ENCODE measurements at regions not wholly inside any gene's neighbourhood (a gene's known extent, or its start where the extent isn't known, plus 50 kb on each side); places are given as distances from the start of the nearest gene placed in this dataset.

DNA sequence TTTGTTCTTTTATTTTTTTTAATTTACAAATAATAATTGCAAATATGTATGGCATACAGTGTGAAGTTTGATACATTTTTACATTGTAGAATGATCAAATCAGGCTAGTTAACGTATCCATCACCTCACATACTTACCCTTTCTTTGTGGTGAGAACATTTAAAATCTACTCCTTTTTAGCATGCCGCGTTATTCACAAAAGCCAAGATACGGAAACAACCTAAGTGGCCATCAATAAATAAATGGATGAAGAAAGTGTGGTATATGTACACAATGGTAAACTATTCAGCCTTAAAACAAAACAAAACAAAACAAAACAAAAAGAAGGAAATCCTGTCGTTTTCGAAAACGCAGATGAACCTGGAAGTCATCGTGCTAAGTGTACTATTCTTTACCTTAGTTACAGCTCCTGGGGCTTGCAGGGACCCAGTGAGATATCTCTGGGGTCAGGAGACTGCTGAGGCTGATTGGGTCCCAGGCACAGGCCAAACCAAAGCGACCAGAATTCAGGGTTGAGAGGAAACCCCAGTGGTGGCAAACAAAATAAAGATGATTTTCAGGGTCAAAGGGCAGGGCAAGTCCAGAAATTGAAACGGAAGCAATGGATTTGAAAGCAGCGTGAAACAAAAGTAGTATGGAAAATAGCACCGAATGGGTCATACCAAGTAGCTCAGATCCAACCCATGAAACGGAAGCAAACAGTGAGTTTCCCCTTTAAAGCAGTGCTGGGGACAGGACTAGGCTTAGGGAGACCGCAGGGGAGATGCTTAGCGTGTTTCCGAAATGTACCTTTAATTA lies 188.2 kb downstream of the PLPP3 start:
- DNase-seq (ENCODE audit: low spot score): no peak

DNA sequence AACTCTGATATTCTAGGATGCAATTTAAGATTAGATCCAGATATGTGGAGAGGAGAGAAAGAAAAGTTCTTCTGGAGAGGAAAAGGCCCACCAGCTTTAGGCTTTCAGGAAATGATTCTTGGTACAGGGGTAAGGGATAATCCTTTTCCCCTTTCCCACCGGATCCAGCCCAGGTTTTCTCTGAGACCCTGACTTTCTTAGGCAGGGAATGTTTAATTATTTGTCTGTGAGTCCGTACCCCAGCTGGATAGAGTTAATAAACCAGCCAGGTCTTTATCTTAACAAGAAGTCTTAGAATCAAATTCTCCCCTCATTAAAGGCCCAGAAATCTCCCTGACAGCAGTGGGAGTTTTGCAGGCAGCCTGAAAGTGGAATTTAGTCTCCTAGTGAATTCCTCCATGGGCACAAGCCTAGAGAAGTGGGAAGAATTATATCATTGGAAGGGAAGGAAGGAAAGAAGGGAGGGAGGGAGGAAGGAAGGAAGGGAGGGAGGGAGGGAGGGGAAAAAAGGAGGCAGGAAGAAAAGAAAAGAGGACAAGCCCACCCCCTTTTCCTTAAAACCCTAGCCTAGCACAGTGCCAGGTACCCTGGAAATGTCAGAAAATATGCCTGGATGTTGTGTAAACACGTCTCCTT lies 189.0 kb downstream of the PLPP3 start:
- DNase-seq (ENCODE audit: low spot score): no peak

DNA sequence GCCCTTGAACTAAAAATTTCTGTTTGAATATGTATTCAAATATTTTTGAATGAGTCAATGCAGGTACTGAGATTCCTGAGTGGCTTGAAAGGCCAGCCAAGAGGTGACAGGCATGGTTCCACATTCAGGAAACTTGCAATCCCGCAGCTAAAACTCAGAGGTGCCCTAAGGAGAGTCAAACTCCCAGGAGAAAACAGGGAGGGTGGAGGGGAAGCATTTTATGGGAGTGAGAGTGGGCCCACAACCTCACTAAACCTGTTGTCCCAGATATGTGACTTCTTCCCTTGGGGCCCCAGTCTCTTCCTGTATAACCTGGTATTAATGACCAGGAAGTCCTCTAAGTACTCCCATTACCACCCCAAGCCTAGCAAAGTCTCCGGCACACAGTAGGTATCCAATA lies 189.6 kb downstream of the PLPP3 start:
- DNase-seq (ENCODE audit: low spot score): no peak

DNA sequence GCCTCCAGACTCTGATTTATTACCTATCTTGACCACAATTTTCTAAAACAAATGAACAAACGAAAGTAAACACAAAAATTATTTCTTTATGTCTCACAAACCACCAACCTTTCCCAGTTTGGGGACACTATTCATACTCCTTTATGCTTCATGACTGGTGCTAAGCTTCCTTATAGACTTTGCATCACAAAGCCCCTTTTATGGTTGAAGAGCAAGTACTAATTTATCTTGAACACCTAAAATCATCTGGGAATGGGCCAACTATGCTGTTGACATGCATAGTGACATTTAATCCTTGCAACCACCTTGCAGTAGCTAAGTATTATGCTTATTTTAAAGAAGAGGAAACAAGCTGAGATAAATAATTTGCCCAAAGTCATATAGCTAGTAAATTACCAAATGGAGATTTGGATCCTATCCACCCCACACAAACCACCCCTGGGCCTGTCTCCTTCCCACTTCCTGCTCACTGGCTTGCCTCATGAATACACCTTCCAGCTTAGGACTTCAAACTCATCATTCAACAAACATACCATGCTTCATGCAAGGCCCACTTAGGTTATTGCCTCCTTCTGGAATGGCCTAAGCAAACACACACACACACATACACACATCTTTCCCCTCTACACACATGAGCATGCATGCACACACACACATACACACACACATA lies 192.2 kb downstream of the PLPP3 start:
- no peak for DNase-seq (ENCODE audit: low spot score)

DNA sequence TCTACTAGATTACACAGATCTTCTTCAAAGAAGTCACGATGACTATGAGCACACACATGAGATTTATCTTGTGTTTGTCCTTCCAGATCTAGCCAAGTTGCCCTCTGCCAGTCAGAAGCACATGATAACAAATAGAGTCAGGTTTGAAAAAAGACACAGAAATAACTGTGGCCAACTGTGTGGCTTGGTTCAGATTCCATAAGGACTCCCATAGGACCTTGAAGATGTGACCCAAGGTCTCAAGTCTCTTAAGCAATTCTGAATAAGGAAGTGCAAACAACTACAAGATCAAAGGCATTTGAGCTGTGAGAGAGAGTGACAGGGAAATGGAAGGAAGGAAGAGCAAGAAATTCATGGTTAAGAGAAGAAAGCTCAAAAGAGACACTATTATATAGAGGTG lies 194.0 kb downstream of the PLPP3 start:
- DNase-seq (ENCODE audit: low spot score): no peak

DNA sequence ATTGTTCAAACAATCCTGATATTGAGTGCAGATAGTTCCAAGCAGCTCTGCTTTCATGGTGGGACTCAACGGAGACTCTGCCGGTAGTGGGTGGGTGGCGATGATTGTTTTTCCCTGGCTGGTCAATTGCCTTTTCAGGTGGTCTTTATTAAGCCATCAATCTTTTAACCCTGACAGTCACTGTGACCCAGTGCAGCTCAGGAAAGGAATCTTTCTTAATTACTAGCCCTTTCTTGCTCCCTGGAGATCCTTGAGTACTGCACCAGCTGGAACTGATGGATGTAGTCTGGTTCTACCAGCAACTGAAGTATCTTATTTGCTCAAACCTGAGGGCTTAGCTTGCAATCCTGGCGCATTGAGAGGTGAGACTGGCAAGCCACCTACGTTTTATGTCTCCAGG lies 196.4 kb downstream of the PLPP3 start:
- DNase-seq (ENCODE audit: low spot score): no peak

DNA sequence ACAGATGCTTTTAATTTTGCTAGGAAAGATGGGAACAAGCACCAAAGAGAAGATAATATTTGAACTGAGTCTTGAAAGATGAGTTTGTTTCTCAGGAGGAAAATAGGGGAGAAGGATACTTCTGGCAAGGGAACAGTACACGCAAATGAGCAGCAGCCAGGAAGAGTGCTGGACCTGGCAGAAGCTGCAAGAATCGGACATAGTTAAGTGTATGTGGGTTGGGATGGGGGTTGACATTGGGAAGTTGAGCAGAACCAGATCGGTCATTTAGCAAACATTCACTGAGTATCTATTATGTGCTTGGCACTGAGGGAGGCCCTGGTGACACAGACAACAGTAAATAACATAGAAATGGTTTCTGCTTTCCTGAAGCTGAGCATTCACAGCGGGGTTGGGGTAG lies 198.8 kb downstream of the PLPP3 start:
- DNase-seq (ENCODE audit: low spot score): no peak

DNA sequence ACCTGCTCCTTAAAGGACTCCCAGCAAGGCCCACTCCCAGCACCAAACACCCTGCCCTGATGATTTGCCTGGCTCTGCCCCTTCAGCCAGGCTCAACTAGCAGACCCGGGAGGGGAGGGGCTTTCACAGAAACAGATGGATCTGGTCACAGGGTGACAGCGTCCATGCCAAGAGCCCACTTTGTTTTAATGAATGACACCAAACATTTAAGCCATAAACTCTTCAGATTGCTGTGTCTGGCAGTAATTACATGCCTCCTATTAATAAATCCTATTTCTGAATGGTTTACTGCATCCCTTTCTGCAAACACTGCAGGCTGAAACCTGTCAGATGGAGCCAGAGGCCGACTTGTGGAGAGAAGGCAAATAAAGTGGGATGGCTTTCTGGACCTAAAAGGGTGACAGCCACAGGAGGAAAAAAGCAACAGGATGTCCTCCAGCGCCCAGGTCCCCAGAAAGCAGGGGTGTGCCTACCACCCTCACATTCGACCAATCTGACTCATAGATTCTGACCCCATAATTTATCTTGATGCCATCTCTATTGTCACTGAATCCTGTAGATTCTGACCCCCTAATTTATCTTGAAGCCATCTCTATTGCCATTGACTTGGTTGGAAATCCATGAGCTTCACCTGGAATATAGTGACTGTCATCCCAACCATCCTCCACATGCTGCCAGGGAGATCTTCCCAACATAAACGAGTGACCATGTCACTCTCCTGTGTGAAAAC lies 200.9 kb downstream of the PLPP3 start:
- DNase-seq (ENCODE audit: low spot score): no peak

DNA sequence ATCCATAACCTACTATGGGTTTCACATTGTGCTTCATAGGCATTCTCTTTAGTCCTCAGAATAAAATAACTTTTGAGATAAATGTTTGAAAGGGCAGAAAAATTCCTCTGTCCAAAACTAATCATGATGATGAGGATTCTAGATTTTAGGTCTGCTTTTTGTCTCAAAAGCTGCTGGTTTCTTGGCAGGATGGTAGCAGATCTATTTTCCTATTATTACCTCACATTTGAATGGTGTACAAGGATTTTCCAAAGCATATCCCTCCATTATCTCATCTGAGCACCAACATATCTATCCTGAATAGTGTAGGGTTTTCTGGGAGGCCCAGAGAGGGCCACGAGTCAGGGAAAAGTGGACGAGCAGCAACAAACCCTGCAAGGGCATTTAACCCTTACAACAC lies 201.9 kb downstream of the PLPP3 start:
- no peak for DNase-seq (ENCODE audit: low spot score)

DNA sequence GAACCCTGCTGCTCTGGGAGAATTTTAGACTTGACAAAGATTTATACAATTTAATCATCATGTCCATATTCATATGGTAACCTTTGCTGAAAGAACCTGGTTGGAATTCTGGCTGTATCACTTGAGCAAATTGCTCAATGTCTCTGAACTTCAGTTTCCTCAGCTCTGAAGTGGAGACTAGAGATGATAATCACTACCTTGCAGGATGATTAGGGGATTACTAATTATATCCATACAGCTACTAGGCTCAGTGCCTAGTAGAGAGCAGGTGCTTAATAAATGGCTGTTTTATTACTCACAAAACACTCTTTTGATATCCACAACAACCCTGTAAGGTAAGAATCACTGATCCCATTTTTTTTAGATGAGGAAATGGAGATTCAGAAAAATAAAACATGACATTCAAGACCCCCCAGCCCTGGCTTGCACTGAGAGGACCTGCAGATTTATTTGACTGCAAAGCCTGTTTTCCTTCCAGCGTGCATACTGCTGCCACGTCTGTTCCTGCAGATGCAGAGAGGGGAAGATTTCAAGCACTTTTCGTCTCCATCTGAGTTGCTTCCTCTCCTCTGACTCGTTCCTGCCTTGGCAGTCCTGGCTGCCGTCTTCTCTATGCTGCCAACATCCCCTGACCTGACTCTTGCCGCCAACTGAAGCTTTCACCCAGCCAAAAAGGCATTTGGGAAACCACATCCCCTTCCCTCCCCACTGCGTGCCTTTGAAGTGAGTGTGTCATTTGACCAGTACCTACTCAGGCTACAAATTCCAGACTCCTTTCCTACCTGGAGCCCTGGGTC lies 203.0 kb downstream of the PLPP3 start:
- DNase-seq (ENCODE audit: low spot score): peak; percentile 82

DNA sequence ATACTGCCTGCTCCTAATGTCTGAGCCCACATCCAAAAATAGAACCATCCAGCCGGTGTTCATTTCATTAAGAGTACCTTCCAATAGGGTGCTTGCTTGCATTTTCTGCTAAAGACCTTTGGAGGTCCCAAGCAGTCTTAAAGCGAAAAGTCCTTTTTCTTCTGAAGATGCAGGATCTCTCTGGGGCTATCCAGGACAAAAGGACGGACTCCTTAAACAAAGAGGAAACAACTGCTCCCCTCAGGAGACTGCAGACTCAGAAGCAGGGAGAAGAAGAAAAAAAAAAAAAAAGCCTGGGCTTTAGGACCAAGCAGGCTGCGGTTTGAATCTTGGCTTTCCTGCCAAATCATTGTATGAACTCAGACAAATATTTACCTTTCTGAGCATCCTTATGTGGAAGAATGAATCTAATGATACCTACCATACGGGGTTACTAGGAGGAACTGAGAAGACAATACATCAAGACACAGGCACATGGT lies 204.0 kb downstream of the PLPP3 start:
- no peak for DNase-seq (ENCODE audit: low spot score)

DNA sequence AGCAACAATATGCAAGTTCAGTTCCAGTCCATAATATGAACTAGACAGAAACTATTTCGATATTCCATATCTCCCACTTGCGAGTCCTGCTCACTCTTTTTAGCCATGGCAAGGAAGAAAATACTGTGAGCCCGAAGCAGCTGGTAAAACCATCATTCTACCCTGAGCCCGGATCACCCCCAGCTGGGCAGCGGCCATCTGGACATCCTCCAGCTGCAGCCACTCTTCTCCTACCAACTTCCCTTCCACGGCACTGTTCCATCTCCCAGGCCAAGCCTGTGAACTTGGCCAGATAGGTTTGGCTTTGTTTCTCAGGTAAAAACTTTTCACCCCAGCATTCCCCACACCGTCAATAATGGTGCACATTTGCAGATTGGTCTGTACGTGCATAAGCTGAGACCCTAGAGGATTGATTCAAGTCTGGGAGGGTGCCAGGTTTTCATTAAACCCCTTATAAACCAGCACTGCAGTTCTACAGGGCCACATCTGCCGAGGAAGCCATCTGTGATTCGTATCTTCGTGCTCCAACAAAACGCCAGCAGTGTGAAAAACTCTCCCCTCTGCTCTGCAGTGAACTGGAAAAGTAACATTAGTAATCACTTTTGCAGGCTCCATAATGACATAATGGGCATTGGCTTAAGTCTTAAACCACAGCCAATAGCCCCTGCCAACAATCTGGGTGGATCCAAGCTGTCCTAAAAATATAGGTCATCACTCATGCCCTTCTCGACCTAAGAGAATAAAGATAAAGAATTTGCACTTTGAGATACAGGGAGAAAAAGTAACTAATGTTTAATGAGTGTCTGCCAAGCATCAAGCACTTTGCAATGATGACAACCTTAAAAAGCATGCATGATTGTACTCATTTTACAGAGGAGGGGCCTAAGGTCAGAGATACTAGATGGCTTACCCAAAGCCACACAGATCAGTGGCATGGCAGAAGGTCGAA lies 205.1 kb downstream of the PLPP3 start:
- DNase-seq (ENCODE audit: low spot score): peak; percentile 56

DNA sequence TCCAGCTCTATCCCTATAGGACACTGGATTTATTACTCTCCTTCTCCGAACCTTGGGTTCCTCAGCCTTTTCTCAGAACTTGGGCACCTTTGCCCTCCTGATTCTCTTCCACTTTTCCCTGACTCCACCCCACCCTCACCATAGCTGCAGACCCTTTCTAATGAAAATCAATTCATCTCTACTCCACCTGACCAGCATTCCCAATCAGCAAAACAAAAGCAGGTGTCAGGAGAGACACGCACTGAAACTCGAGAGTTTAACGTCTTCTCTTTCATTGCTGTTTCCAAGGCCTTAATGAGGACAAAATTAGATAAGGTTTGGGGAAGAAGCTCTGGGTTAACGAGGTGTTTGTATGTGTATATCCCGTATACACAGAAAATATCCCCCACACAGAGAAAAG lies 208.8 kb downstream of the PLPP3 start:
- DNase-seq (ENCODE audit: low spot score): no peak

DNA sequence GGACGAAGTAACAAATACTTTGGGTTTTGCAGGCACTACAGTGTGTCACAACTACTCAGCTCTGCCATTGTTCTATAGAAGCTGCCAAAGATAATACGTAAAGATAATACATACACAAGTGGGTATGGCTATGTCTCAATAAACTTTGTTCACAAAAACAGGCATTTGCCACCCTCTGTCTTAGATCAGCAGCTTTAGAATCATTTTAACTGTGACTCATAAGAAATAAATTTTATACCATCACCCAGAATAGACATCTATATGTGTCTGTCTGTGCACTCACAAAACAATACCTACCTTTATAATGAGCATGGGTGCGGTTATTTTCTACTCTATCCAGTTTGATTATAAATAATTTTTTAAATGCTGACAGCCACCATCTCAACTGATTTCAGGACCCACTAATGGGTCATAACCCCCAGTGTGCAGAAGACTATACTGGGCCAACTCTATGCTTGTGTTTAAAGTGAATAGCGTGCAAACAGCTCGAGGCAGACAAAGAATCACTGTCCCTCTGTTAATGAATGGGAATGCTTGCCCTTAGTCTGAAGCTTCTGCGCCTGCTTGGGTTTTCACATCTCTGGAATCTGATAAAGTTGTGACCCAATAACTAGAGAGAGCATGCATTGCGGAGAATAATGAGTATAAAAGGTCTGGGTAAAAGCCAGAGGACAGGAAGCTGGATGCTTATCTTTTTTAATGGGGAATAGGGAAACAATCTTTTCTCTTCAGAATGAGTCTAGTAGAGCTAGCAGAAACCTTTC lies 216.2 kb downstream of the PLPP3 start:
- no peak for DNase-seq (ENCODE audit: low spot score)

DNA sequence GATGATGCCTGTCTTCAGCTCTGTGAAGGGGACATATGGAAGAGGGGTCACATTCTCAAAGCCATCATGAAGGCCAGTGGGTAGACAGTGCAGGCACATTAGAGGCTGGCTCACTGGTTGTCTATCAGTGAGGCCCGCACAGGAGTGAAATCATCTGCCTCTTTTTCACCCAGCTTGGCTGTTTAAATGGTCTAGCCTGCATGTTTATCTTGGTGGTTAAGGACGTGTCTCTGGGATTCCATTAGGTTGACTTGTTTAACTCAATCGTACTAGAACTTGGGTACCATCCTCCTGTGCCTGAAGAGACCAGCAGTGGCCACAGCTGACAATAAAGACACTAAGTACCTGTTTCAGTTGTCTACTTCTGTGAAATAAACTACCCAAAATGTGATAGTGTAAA lies 219.3 kb downstream of the PLPP3 start:
- no peak for DNase-seq (ENCODE audit: low spot score)

DNA sequence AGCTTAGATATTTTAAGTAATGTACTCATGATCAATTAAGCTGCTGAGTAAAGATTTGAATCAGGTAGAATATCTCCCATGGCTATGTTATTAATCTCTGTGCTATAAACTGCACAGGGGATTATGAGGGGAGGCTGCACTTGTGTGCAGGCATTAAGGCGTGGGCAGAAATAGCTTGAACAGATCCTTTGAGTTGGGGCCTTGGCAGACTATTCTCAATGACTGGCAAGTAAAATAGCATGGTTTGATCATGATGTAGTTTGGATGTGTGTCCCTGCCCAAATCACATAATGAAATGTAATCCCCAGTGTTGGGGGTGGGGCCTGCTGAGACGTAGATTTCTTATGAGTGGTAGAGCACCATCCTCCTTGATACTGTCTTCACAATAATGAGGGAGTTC lies 220.3 kb downstream of the PLPP3 start:
- DNase-seq (ENCODE audit: low spot score): no peak

DNA sequence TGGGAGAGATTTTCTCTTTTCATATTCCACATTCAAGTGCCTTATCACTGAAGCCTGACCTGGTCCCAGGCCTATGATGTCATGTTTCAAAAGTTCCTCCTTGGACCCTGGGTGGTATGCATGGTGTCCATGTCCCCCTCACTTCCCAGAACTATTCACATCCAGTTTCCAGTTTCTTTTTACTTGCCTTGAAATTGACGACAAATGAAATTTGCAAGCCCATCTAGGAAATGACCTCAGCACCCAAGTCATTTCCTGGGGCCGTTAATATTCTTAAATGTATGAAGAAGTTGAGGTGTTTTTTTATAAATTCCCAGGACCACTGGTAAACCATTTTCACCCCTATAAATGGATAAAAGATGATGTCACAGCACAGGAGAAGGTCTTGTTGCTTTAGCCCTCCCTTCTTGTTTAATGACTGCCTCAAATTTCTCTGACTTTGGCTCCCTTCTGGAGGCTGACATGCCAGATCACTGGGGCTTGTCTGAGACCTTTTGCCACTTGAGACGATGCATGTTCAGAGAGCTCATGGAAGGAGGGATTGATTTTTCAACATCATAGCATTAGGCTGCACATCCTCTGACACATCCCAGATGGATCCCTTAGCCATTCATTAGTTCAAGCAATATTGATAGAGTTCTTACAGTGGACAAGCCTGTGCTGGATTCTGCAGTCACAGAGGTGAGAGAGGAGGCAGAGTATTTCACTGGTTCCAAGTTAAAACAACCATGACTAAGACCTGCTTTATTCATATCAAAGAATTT lies 221.3 kb downstream of the PLPP3 start:
- DNase-seq (ENCODE audit: low spot score): no peak

DNA sequence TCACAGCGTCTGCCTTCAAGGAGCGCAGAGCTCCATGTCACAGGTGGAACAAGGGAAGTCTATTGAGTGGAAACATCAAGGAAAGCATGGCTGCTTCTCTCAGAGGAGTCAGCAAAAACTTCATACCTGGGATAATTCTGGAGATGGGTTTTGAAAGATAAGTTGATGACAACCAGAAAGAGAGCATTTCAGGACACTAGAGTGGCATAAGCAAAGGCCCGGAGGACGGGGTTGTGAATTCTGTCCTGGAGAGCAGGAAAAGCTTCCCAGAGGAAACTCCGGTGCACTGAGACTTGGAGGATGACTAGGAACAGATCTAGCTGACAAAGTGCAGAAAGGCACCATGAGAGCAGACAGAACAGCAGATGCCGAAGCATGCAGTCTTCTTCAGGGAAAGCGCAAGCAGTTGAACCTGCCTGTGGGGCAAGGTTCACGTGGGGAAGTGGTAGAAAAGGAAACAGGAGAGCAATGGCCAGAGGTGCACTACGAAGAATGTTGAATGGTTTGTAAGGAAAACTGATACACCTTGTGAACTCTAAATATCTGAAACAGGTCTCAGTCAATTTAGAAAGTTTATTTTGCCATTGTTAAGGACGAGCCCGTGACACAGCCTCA lies 222.9 kb downstream of the PLPP3 start:
- DNase-seq (ENCODE audit: low spot score): no peak

DNA sequence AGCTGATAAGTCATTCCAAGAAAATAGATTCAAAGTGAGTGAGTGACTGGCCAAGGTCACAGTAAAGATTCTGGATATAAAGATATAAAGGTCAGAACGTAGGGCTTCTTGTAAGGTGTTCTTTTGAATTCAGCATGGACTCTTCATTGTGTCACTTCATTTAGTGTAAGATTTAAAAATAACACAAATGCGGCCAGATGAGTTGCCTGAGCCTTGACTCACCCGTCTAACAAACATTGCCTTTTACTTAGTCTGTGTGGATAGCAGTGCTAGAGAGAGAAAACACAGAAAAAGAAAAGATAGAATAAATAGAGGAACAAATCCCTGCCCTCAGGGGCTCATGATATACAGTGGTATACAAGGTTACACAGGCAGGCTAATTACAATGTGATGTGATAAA lies 223.4 kb downstream of the PLPP3 start:
- DNase-seq (ENCODE audit: low spot score): no peak

All from AG08395 (cell line).